ENCODE measurements at regions not wholly inside any gene's neighbourhood (a gene's known extent, or its start where the extent isn't known, plus 50 kb on each side); places are given as distances from the start of the nearest gene placed in this dataset.

DNA sequence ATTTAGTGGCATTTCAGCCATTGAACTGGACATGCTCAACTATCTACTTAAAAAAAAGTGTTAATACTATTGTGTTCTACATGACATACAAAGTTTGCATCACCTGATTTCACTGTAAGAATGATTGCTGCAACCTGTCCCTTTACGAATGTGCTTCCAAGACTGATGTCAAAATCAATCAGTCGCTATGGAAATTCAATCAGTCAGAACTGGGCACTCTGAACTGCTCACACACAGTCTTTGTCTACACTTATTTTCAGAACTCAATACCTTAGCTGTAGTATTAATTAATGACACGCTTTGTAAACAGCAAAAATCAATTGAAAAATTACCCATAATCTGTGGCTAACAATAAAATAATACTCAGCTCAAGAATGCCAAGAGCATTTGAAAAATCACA is 70.3 kb upstream of the KLHL29 start:
- TF ChIP-seq, protein P1, sequence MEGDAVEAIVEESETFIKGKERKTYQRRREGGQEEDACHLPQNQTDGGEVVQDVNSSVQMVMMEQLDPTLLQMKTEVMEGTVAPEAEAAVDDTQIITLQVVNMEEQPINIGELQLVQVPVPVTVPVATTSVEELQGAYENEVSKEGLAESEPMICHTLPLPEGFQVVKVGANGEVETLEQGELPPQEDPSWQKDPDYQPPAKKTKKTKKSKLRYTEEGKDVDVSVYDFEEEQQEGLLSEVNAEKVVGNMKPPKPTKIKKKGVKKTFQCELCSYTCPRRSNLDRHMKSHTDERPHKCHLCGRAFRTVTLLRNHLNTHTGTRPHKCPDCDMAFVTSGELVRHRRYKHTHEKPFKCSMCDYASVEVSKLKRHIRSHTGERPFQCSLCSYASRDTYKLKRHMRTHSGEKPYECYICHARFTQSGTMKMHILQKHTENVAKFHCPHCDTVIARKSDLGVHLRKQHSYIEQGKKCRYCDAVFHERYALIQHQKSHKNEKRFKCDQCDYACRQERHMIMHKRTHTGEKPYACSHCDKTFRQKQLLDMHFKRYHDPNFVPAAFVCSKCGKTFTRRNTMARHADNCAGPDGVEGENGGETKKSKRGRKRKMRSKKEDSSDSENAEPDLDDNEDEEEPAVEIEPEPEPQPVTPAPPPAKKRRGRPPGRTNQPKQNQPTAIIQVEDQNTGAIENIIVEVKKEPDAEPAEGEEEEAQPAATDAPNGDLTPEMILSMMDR (IDR thresholded peaks at IDR 0.05; ENCODE audit: low read depth, low read length, poor library complexity, severe bottlenecking) = no peak
- no peak for TF ChIP-seq EZH2phosphoT487 (IDR thresholded peaks at IDR 0.05; ENCODE audit: borderline replicate concordance, low read length)
